H9 (cell line): ENCODE measurements at regions not wholly inside any gene's neighbourhood (a gene's known extent, or its start where the extent isn't known, plus 50 kb on each side); places are given as distances from the start of the nearest gene placed in this dataset.

ENCODE experiments used
- DNase-seq: peaks from one replicate; pipeline ENCODE4 v3.0.0-alpha.2; 2017
- H2AFZ ChIP-seq: one replicate; pipeline ENCODE4 v1.6.1; 2013; ENCODE audit warnings: mild to moderate bottlenecking, low read length, control low read depth, moderate library complexity
- H2AK5ac ChIP-seq: 2 replicates; pipeline ENCODE4 v1.6.1; 2013; ENCODE audit warnings: low read length, control low read depth, mixed read lengths; ENCODE audit not compliant: insufficient read length
- H2BK120ac ChIP-seq: one replicate; pipeline ENCODE4 v1.6.1; 2013; ENCODE audit warnings: low read depth, mild to moderate bottlenecking, low read length, control low read depth, inconsistent platforms; ENCODE audit not compliant: poor library complexity, severe bottlenecking
- H2BK12ac ChIP-seq: 2 replicates; pipeline ENCODE4 v1.6.1; 2013; ENCODE audit warnings: low read length, control low read depth, mixed read lengths, low read depth; ENCODE audit not compliant: insufficient read length
- H2BK15ac ChIP-seq: 2 replicates; pipeline ENCODE4 v1.6.1; 2013; ENCODE audit warnings: low read depth, low read length, control low read depth
- H2BK20ac ChIP-seq: one replicate; pipeline ENCODE4 v1.6.1; 2013; ENCODE audit warnings: low read depth, mild to moderate bottlenecking, low read length, control low read depth, inconsistent platforms; ENCODE audit not compliant: poor library complexity, severe bottlenecking
- H2BK5ac ChIP-seq: 2 replicates; pipeline ENCODE4 v1.6.1; 2013; ENCODE audit warnings: low read length, control low read depth, mixed read lengths; ENCODE audit not compliant: insufficient read length
- H3K14ac ChIP-seq: 2 replicates; pipeline ENCODE4 v1.6.1; 2013; ENCODE audit warnings: low read length, control low read depth; ENCODE audit not compliant: insufficient read depth
- H3K18ac ChIP-seq: 2 replicates; pipeline ENCODE4 v1.6.1; 2013; ENCODE audit warnings: low read depth, mild to moderate bottlenecking, mixed read lengths, low read length, control low read depth; ENCODE audit not compliant: insufficient read length
- H3K23ac ChIP-seq: 2 replicates; pipeline ENCODE4 v1.6.1; 2013; ENCODE audit warnings: low read length, control low read depth, mixed read lengths, low read depth; ENCODE audit not compliant: insufficient read length
- H3K23me2 ChIP-seq: 2 replicates; pipeline ENCODE4 v1.6.1; 2013; ENCODE audit warnings: low read depth, mild to moderate bottlenecking, mixed read lengths, low read length, control low read depth; ENCODE audit not compliant: insufficient read length, poor library complexity, severe bottlenecking
- H3K27ac ChIP-seq: 2 replicates; pipeline ENCODE4 v1.5.1; 2013; ENCODE audit warnings: low read length, control low read depth, mixed read lengths, low read depth; ENCODE audit not compliant: insufficient read length
- H3K27me3 ChIP-seq: 2 replicates; pipeline ENCODE4 v1.6.1; 2013; ENCODE audit warnings: low read length, control low read depth, inconsistent platforms; ENCODE audit not compliant: insufficient read depth
- H3K4ac ChIP-seq: 2 replicates; pipeline ENCODE4 v1.6.1; 2013; ENCODE audit warnings: low read depth, mild to moderate bottlenecking, control low read depth, inconsistent platforms, low read length, moderate library complexity
- H3K4me1 ChIP-seq: 2 replicates; pipeline ENCODE4 v1.6.1; 2013; ENCODE audit warnings: low read length, control low read depth, inconsistent platforms; ENCODE audit not compliant: insufficient read depth
- H3K4me2 ChIP-seq: 2 replicates; pipeline ENCODE4 v1.6.1; 2013; ENCODE audit warnings: low read length, control low read depth, mixed read lengths; ENCODE audit not compliant: insufficient read length, insufficient read depth
- H3K56ac ChIP-seq: 2 replicates; pipeline ENCODE4 v1.6.1; 2013; ENCODE audit warnings: low read depth, mild to moderate bottlenecking, mixed read lengths, low read length, control low read depth; ENCODE audit not compliant: insufficient read length
- H3K79me1 ChIP-seq: 2 replicates; pipeline ENCODE4 v1.6.1; 2013; ENCODE audit warnings: low read depth, mild to moderate bottlenecking, moderate library complexity, low read length, control low read depth, inconsistent platforms; ENCODE audit not compliant: insufficient read depth, poor library complexity, severe bottlenecking
- H3K79me2 ChIP-seq: 2 replicates; pipeline ENCODE4 v1.6.1; 2013; ENCODE audit warnings: low read length, control low read depth, inconsistent platforms; ENCODE audit not compliant: insufficient read depth
- H3K9ac ChIP-seq: 2 replicates; pipeline ENCODE4 v1.6.1; 2013; ENCODE audit warnings: low read length, control low read depth, mixed read lengths; ENCODE audit not compliant: insufficient read length; ENCODE audit errors: extremely low read depth
- H3K9me3 ChIP-seq: one replicate; pipeline ENCODE4 v1.6.1; 2013; ENCODE audit warnings: low read depth, low read length, inconsistent platforms; ENCODE audit not compliant: control insufficient read depth
- H3T11ph ChIP-seq: one replicate; pipeline ENCODE4 v1.6.1; 2013; ENCODE audit warnings: mild to moderate bottlenecking, low read length, control low read depth, inconsistent platforms
- H4K20me1 ChIP-seq: one replicate; pipeline ENCODE4 v1.6.1; 2013; ENCODE audit not compliant: control insufficient read depth, insufficient read length, insufficient read depth
- H4K5ac ChIP-seq: 2 replicates; pipeline ENCODE4 v1.6.1; 2013; ENCODE audit warnings: low read depth, mild to moderate bottlenecking, mixed read lengths, low read length, control low read depth; ENCODE audit not compliant: insufficient read length
- H4K8ac ChIP-seq: replicated peaks from 2 replicates; pipeline ENCODE4 v1.6.1; 2013; ENCODE audit warnings: low read length, control low read depth, mixed read lengths, low read depth; ENCODE audit not compliant: insufficient read length
- H4K91ac ChIP-seq: 2 replicates; pipeline ENCODE4 v1.6.1; 2013; ENCODE audit warnings: low read depth, mild to moderate bottlenecking, moderate library complexity, mixed read lengths, low read length, control low read depth; ENCODE audit not compliant: insufficient read length
- H3K27ac Mint-ChIP-seq, 3 experiments: 2 replicates in 2 of 3; 3 replicates in 1 of 3; pipeline ENCODE4 v1.8.0; 2020 to 2021; ENCODE audit warnings: mixed read lengths in 3 of 3, mild to moderate bottlenecking in 1 of 3, moderate library complexity in 1 of 3
- H3K27me3 Mint-ChIP-seq: 2 replicates; pipeline ENCODE4 v1.8.0; 2021; ENCODE audit warnings: low read depth, mild to moderate bottlenecking, moderate library complexity, mixed read lengths
- H3K36me3 Mint-ChIP-seq, 3 experiments: 2 replicates in 2 of 3; 3 replicates in 1 of 3; pipeline ENCODE4 v1.8.0; 2020 to 2021; ENCODE audit warnings: low read depth in 3 of 3, mixed read lengths in 3 of 3; ENCODE audit not compliant: insufficient read depth in 1 of 3
- H3K4me1 Mint-ChIP-seq, 2 experiments: 2 replicates each; pipeline ENCODE4 v1.8.0; 2020; ENCODE audit warnings: mixed read lengths in 2 of 2
- H3K4me3 Mint-ChIP-seq, 2 experiments: 2 replicates in 1 of 2; 3 replicates in 1 of 2; pipeline ENCODE4 v1.8.0; 2020 to 2021; ENCODE audit warnings: mild to moderate bottlenecking in 2 of 2, mixed read lengths in 2 of 2, moderate library complexity in 1 of 2
- H3K9me3 Mint-ChIP-seq, 2 experiments: 2 replicates in 1 of 2; 3 replicates in 1 of 2; pipeline ENCODE4 v1.8.0; 2020; ENCODE audit warnings: mild to moderate bottlenecking in 2 of 2, mixed read lengths in 2 of 2, moderate library complexity in 1 of 2
- WGBS: extraction: QIAGEN DNeasy Blood & Tissue Kit; methylation state at CpG from one replicate; pipeline ENCODE4 v1.1.7; 2013; ENCODE audit warnings: missing lambda C conversion rate, low lambda C conversion rate, mixed read lengths; ENCODE audit not compliant: insufficient read length; ENCODE audit errors: extremely low coverage; 5-methylcytosine and 5-hydroxymethylcytosine counted together
- TF ChIP-seq, protein P1 (sequence below): fragments of 200-600 bp; sonication (generic); conservative IDR thresholded peaks from 3 replicates; pipeline ENCODE4 v1.8.0; 2021; ENCODE audit warnings: antibody characterized with exemption, mild to moderate bottlenecking

DNA sequence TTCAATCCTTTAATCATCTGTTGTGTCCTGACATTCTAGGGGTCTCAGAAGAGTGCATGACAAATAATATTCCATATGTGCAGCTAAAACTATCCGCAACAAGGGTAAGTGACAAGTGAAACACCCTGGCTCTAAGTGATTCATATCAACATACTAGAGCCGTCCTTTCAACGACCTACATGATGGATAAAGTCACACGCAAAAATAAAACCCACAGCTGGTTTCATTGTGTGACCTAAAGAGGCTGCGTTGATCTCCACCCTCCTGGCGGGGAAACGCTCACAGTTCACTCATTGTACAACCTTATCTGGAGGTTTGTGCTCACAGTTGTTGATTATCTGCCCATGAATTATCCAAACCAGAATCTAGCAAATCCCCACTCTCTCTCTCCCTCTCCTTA, 365.3 kb upstream of the PKN2 start:
- Histone ChIP-seq H3K18ac (no peak overlapping the region), H2AFZ (no peak overlapping the region), H2BK12ac (no peak overlapping the region), H3K14ac (no peak overlapping the region), H4K8ac (no peak overlapping the region), H3K23me2 (no peaks in the 10 kb centered on the region), H4K5ac (no peak overlapping the region), H2AK5ac (no peak overlapping the region), H3K9ac (no peak overlapping the region), H3K79me1 (no peaks in the 10 kb centered on the region), H3K4me2 (no peak overlapping the region), H3K27ac (no peak overlapping the region), H3K4ac (no peak overlapping the region), H3K23ac (no peak overlapping the region), H3K4me1 (no peaks in the 10 kb centered on the region), H3K56ac (no peak overlapping the region), H3T11ph (no peak overlapping the region), H3K27me3 (no peaks in the 10 kb centered on the region), H2BK120ac (no peak overlapping the region), H2BK20ac (no peak overlapping the region), H3K79me2 (no peaks in the 10 kb centered on the region), H4K91ac (no peak overlapping the region), H2BK15ac (no peak overlapping the region), H4K20me1 (no peaks in the 10 kb centered on the region), H3K9me3 (no peaks in the 10 kb centered on the region), H2BK5ac (no peak overlapping the region)
- no peak for DNase-seq
- no peak overlapping the region for H3K4me3 Mint-ChIP-seq
- TF ChIP-seq, protein P1, sequence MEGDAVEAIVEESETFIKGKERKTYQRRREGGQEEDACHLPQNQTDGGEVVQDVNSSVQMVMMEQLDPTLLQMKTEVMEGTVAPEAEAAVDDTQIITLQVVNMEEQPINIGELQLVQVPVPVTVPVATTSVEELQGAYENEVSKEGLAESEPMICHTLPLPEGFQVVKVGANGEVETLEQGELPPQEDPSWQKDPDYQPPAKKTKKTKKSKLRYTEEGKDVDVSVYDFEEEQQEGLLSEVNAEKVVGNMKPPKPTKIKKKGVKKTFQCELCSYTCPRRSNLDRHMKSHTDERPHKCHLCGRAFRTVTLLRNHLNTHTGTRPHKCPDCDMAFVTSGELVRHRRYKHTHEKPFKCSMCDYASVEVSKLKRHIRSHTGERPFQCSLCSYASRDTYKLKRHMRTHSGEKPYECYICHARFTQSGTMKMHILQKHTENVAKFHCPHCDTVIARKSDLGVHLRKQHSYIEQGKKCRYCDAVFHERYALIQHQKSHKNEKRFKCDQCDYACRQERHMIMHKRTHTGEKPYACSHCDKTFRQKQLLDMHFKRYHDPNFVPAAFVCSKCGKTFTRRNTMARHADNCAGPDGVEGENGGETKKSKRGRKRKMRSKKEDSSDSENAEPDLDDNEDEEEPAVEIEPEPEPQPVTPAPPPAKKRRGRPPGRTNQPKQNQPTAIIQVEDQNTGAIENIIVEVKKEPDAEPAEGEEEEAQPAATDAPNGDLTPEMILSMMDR: no peak
- WGBS: no CpG with 5 or more reads among the region's 7 CpGs
- H3K27me3 Mint-ChIP-seq: no peaks in the 10 kb centered on the region
- no peak overlapping the region for H3K27ac Mint-ChIP-seq
- H3K36me3 Mint-ChIP-seq: no peaks in the 10 kb centered on the region
- no peaks in the 10 kb centered on the region for H3K4me1 Mint-ChIP-seq
- no peaks in the 10 kb centered on the region for H3K9me3 Mint-ChIP-seq
